Memory B cell (primary cell): ENCODE measurements at regions not wholly inside any gene's neighbourhood (a gene's known extent, or its start where the extent isn't known, plus 50 kb on each side); places are given as distances from the start of the nearest gene placed in this dataset.

Experiments
- ATAC-seq: fragments of 150-1000 bp; cut with Tn5 transposase; 2 replicates; pipeline ENCODE4 v1.10.0; 2021; ENCODE audit warnings: low read depth, mild to moderate bottlenecking, moderate library complexity
- DNase-seq, 2 donors: peaks; one replicate each; pipeline ENCODE4 v3.0.0; 2022; ENCODE audit warnings: low spot score in 2 of 2
- H3K27ac Mint-ChIP-seq: one replicate; pipeline ENCODE4 v1.8.0; 2022; ENCODE audit warnings: mild to moderate bottlenecking, moderate library complexity, mixed read lengths
- H3K27me3 Mint-ChIP-seq: one replicate; pipeline ENCODE4 v1.8.0; 2022; ENCODE audit warnings: mixed read lengths
- H3K36me3 Mint-ChIP-seq: one replicate; pipeline ENCODE4 v1.8.0; 2022; ENCODE audit warnings: mild to moderate bottlenecking, mixed read lengths
- H3K4me1 Mint-ChIP-seq: one replicate; pipeline ENCODE4 v1.8.0; 2022; ENCODE audit warnings: mixed read lengths
- H3K4me3 Mint-ChIP-seq: one replicate; pipeline ENCODE4 v1.8.0; 2022; ENCODE audit warnings: mild to moderate bottlenecking, moderate library complexity, mixed read lengths
- H3K9me3 Mint-ChIP-seq: one replicate; pipeline ENCODE4 v1.8.0; 2022; ENCODE audit warnings: mixed read lengths

- Mint-ChIP-seq H3K4me3 (no peak overlapping the region), H3K36me3 (no peaks in the 10 kb centered on the region), H3K4me1 (no peaks in the 10 kb centered on the region), H3K9me3 (peaks cover 2% of the 10 kb centered on the region), H3K27me3 (no peaks in the 10 kb centered on the region), H3K27ac (no peak overlapping the region)
- ATAC-seq (no peak), DNase-seq (no peak)
Observed at GRCh38 chr9:116062206-116062550, 91.4 kb upstream of the PAPPA start.

- Mint-ChIP-seq H3K9me3 (peaks cover 2% of the 10 kb centered on the region), H3K36me3 (no peaks in the 10 kb centered on the region)
- ATAC-seq, result no peak
Observed at GRCh38 chr9:116064970-116065369, 88.6 kb upstream of the PAPPA start.

DNA sequence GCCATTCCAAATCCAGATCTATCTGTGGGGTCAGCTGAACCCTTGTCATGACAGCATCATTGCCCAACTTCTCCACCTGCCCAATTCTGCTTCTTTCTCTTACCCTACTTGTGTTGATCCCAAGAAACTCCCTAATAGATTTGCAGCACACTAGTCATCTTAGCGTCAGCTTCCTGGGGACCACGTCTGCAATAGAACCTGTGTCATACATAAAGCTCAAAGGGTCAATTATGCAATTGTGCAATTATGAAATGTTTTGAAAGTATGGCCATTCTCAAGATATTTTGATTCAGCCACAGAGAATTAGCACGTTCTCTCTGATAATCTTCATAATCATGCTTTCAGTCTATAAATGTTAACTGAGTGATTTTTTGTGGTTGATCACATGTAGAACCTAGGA is 87.4 kb upstream of the PAPPA start:
- Mint-ChIP-seq H3K27ac (no peak overlapping the region), H3K9me3 (peaks cover 2% of the 10 kb centered on the region), H3K36me3 (no peaks in the 10 kb centered on the region), H3K4me3 (no peak overlapping the region), H3K27me3 (no peaks in the 10 kb centered on the region), H3K4me1 (no peaks in the 10 kb centered on the region)
- ATAC-seq (no peak), DNase-seq (no peak)

More at GRCh38 chr9:116064970-116065369, 88.6 kb upstream of the PAPPA start:
- DNase-seq, result no peak
- Mint-ChIP-seq H3K4me1 (no peaks in the 10 kb centered on the region), H3K27ac (no peak overlapping the region), H3K4me3 (no peak overlapping the region), H3K27me3 (no peaks in the 10 kb centered on the region)

DNA sequence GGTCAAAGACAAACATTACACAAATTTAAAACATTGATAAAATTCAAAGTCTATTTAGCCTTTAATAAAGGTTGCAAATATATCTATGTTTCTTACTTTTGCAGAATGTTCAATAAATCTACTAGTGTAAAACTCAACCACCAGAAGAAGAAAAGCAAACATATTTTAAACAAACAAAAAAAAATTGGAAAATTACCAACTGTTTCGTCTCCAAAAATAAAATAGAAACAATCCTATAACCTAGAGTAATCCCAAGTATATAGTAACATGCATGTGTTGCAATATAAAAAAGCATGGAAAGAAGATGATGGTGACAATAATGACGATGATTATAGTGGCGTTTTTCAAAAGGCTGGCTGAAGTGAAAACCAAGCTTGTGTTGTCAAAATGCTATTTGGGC is 86.0 kb upstream of the PAPPA start:
- no peak for ATAC-seq
- Mint-ChIP-seq H3K36me3 (no peaks in the 10 kb centered on the region), H3K4me3 (no peak overlapping the region), H3K4me1 (no peaks in the 10 kb centered on the region), H3K27ac (no peak overlapping the region), H3K9me3 (peaks cover 2% of the 10 kb centered on the region), H3K27me3 (no peaks in the 10 kb centered on the region)
- DNase-seq, result no peak

DNA sequence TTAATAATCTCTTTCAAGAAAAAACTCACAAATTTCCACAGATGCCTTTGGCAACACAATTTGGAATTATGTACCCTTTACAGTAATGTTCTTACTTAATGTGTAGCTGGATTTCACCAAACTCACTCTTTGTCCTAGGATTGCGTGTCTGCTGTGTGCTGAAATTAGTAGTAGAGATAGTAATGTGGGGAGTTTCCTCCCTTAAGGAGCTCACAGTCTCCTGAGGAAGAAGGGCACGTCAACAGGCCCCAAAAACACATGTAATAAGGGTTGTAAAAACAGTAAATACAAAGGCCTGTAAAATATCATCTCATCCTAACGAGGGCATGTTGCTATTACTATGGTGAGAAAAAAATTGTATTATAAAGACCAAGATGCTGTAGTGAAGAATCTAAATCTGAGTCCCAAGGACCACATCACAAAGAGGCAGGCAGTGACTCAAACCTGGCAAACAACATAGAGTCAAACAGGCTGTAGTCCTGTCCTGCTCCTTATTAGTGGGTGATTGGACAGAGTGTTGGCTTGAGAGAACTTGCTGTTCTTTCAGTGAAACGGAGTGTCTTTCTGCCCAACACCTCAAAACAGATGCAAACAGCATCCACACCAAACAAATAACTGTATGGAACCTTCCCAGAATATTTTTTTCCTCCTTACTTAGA is 83.2 kb upstream of the PAPPA start:
- Mint-ChIP-seq H3K36me3 (no peaks in the 10 kb centered on the region), H3K27ac (no peak overlapping the region), H3K27me3 (no peaks in the 10 kb centered on the region), H3K9me3 (peaks cover 2% of the 10 kb centered on the region), H3K4me1 (no peaks in the 10 kb centered on the region), H3K4me3 (no peak overlapping the region)
- no peak for DNase-seq
- no peak for ATAC-seq

- H3K4me3 Mint-ChIP-seq, result no peak overlapping the region
- ATAC-seq, result no peak
- DNase-seq, result no peak
- H3K9me3 Mint-ChIP-seq, result peaks cover 5% of the 10 kb centered on the region
- H3K27ac Mint-ChIP-seq, result no peak overlapping the region
- no peaks in the 10 kb centered on the region for H3K4me1 Mint-ChIP-seq
- H3K36me3 Mint-ChIP-seq, result no peaks in the 10 kb centered on the region
- no peaks in the 10 kb centered on the region for H3K27me3 Mint-ChIP-seq
Observed at GRCh38 chr9:116072046-116072445, 81.5 kb upstream of the PAPPA start.

DNA sequence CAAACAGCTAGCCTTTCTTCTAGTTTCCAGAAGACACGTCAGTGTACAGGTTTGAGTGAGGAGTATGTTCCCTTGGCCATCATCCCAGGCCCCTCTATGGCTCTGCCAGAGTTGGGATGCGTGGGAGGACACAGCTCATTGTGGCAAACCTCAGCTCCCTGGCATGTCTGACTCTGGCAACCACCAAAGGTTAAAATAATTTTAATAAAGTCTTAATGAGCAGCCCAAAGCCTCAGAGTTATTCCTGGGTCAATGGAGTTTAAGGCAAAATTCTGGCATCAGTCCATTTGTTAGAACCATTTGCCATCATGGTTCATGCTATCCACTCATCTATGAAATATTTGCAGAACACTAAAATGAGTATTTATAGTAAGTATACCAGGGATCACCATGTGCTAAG is 79.8 kb upstream of the PAPPA start:
- H3K4me3 Mint-ChIP-seq, result no peak overlapping the region
- no peaks in the 10 kb centered on the region for H3K36me3 Mint-ChIP-seq
- H3K27ac Mint-ChIP-seq, result no peak overlapping the region
- no peak for ATAC-seq
- H3K9me3 Mint-ChIP-seq, result peaks cover 2% of the 10 kb centered on the region
- no peak for DNase-seq
- H3K27me3 Mint-ChIP-seq, result no peaks in the 10 kb centered on the region
- no peaks in the 10 kb centered on the region for H3K4me1 Mint-ChIP-seq

GRCh38 chr9:116074658-116075057 is 78.9 kb upstream of the PAPPA start:
- Mint-ChIP-seq H3K4me1 (no peaks in the 10 kb centered on the region), H3K27me3 (no peaks in the 10 kb centered on the region), H3K4me3 (no peak overlapping the region), H3K27ac (no peak overlapping the region), H3K36me3 (no peaks in the 10 kb centered on the region), H3K9me3 (peaks cover 2% of the 10 kb centered on the region)
- DNase-seq, result no peak
- ATAC-seq, result no peak

GRCh38 chr9:116075191-116075590 is 78.4 kb upstream of the PAPPA start:
- peaks cover 2% of the 10 kb centered on the region for H3K9me3 Mint-ChIP-seq
- H3K4me1 Mint-ChIP-seq, result no peaks in the 10 kb centered on the region
- H3K4me3 Mint-ChIP-seq, result no peak overlapping the region
- DNase-seq (no peak), ATAC-seq (no peak)
- no peaks in the 10 kb centered on the region for H3K27me3 Mint-ChIP-seq
- H3K36me3 Mint-ChIP-seq, result no peaks in the 10 kb centered on the region
- H3K27ac Mint-ChIP-seq, result no peak overlapping the region

DNA sequence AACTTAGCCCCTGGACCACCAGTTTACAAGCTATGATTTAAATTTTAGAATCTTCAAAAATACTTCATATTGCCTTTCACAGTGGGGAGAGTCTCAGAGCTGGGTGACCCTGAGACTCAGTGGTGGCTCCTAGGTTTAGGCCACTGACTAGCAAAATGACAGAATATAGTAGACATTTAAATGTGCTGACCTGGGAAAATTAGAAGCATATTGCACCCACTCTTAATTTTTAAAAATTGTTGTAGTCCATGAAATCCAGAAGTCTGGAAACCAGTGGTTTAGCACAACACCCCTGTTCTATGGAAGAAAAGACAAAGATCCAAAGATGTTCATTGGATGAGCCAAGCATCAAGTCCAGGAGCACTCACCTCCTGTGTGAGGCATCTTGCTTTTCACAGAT is 75.0 kb upstream of the PAPPA start:
- Mint-ChIP-seq H3K27ac (no peak overlapping the region), H3K4me1 (no peaks in the 10 kb centered on the region), H3K4me3 (no peak overlapping the region), H3K27me3 (no peaks in the 10 kb centered on the region), H3K9me3 (peaks cover 2% of the 10 kb centered on the region), H3K36me3 (no peaks in the 10 kb centered on the region)
- ATAC-seq (no peak), DNase-seq (no peak)

GRCh38 chr9:116080561-116080960 is 73.0 kb upstream of the PAPPA start:
- no peak for ATAC-seq
- no peaks in the 10 kb centered on the region for H3K4me1 Mint-ChIP-seq
- H3K27ac Mint-ChIP-seq, result no peak overlapping the region

GRCh38 chr9:116081435-116082115 is 72.0 kb upstream of the PAPPA start:
- no peak for ATAC-seq
- H3K27me3 Mint-ChIP-seq, result no peaks in the 10 kb centered on the region
- peaks cover 2% of the 10 kb centered on the region for H3K9me3 Mint-ChIP-seq
- H3K4me1 Mint-ChIP-seq, result no peaks in the 10 kb centered on the region
- DNase-seq, result no peak
- H3K4me3 Mint-ChIP-seq, result no peak overlapping the region
- H3K27ac Mint-ChIP-seq, result no peak overlapping the region
- no peaks in the 10 kb centered on the region for H3K36me3 Mint-ChIP-seq

More at GRCh38 chr9:116080561-116080960, 73.0 kb upstream of the PAPPA start:
- DNase-seq, result no peak
- Mint-ChIP-seq H3K36me3 (no peaks in the 10 kb centered on the region), H3K27me3 (no peaks in the 10 kb centered on the region), H3K4me3 (no peak overlapping the region), H3K9me3 (peaks cover 2% of the 10 kb centered on the region)

GRCh38 chr9:116083837-116084236 is 69.8 kb upstream of the PAPPA start:
- DNase-seq (no peak), ATAC-seq (no peak)
- Mint-ChIP-seq H3K27me3 (no peaks in the 10 kb centered on the region), H3K36me3 (no peaks in the 10 kb centered on the region), H3K4me3 (no peak overlapping the region), H3K27ac (no peak overlapping the region), H3K9me3 (peaks cover 2% of the 10 kb centered on the region), H3K4me1 (no peaks in the 10 kb centered on the region)

GRCh38 chr9:116084497-116084896 is 69.1 kb upstream of the PAPPA start:
- no peaks in the 10 kb centered on the region for H3K4me1 Mint-ChIP-seq
- H3K27ac Mint-ChIP-seq, result no peak overlapping the region
- no peaks in the 10 kb centered on the region for H3K27me3 Mint-ChIP-seq
- H3K9me3 Mint-ChIP-seq, result peaks cover 2% of the 10 kb centered on the region
- no peak for ATAC-seq
- DNase-seq, result no peak
- H3K4me3 Mint-ChIP-seq, result no peak overlapping the region
- no peaks in the 10 kb centered on the region for H3K36me3 Mint-ChIP-seq

GRCh38 chr9:116087246-116087645 is 66.3 kb upstream of the PAPPA start:
- H3K4me1 Mint-ChIP-seq, result no peaks in the 10 kb centered on the region
- DNase-seq, result no peak

More at GRCh38 chr9:116087246-116087645, 66.3 kb upstream of the PAPPA start:
- H3K9me3 Mint-ChIP-seq, result peaks cover 5% of the 10 kb centered on the region
- H3K27me3 Mint-ChIP-seq, result no peaks in the 10 kb centered on the region
- H3K36me3 Mint-ChIP-seq, result no peaks in the 10 kb centered on the region
- ATAC-seq, result no peak
- no peak overlapping the region for H3K4me3 Mint-ChIP-seq
- no peak overlapping the region for H3K27ac Mint-ChIP-seq
